Activated naive CD8-positive, alpha-beta T cell treated with anti-CD3 and anti-CD28 coated beads, Interleukin-2, amount 50 U/mL, for 24 hours (primary cell): ENCODE measurements at regions not wholly inside any gene's neighbourhood (a gene's known extent, or its start where the extent isn't known, plus 50 kb on each side); places are given as distances from the start of the nearest gene placed in this dataset.
"Not testable (repeated sequence)": the region's sequence is repeated elsewhere in the genome, so short reads cannot be mapped to it uniquely, and the experiment has no call there.

Source experiments
- ATAC-seq: fragments of 150-1000 bp; cut with Tn5 transposase; one replicate; pipeline ENCODE4 v1.10.0; 2021
- DNase-seq: peaks from one replicate; pipeline ENCODE4 v3.0.0; 2021
- H3K27ac Mint-ChIP-seq: one replicate; pipeline ENCODE4 v1.8.0; 2021; ENCODE audit warnings: mild to moderate bottlenecking, mixed read lengths
- H3K27me3 Mint-ChIP-seq: one replicate; pipeline ENCODE4 v1.8.0; 2021; ENCODE audit warnings: mixed read lengths
- H3K36me3 Mint-ChIP-seq: one replicate; pipeline ENCODE4 v1.8.0; 2021; ENCODE audit warnings: low read depth, mixed read lengths
- H3K4me1 Mint-ChIP-seq: one replicate; pipeline ENCODE4 v1.8.0; 2021; ENCODE audit warnings: mixed read lengths
- H3K4me3 Mint-ChIP-seq: one replicate; pipeline ENCODE4 v1.8.0; 2021; ENCODE audit warnings: mild to moderate bottlenecking, moderate library complexity, mixed read lengths
- H3K9me3 Mint-ChIP-seq: one replicate; pipeline ENCODE4 v1.8.0; 2021; ENCODE audit warnings: mixed read lengths

DNA sequence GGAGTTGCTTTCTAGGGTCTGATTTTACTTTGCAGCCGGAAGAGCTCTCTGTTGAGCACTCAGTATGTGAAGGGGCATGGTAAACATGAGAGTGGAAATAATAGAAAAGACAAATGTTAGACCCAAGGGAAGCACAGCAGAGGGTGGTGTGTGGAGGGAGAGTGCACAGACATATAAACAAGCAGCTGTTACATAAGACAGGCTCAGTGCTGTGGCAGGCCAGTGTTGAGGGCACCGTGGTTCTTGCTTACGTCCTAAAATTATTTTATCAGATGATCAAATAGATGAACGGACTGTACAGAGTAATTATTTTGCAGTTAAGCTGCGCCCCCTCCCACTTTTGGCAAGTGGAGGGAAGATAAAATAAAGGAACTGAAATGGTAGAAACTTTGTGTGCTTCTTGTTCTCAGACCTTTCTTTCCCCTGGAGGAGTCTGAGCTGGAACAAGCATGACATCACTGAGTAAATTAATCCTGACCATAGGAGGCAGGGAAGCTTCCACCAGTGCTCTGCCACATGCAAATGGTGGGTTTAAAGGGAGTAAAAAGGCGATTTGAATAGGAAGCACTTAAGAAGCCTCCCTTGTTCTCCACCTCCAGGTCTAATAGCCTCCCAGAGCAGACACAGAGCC, 205.6 kb downstream of the IL20RB start:
- H3K9me3 Mint-ChIP-seq, result no peaks in the 10 kb centered on the region
- H3K4me3 Mint-ChIP-seq, result no peak overlapping the region
- peaks cover 2% of the 10 kb centered on the region for H3K27me3 Mint-ChIP-seq
- H3K4me1 Mint-ChIP-seq, result no peaks in the 10 kb centered on the region
- H3K27ac Mint-ChIP-seq, result no peak overlapping the region
- DNase-seq (no peak), ATAC-seq (no peak)
- no peaks in the 10 kb centered on the region for H3K36me3 Mint-ChIP-seq

DNA sequence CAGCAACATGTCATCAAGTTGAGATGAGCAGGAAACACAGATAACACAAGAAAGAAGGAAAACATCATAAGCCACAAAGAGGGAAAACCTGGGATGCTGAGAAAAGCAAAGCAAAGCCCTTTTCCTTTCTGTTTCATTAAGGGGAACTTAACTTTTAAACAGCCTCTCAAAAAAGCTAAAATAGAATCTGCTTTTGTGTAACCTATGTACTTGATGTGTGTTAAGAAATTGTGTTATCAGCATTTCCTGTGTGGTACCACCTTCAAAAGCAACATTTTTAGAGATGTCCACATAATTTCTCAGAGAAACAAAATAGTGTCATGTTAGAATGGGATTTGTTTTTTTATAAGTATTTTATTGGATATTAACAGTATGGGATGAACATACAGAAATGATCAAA, 206.2 kb downstream of the IL20RB start:
- no peak for ATAC-seq

DNA sequence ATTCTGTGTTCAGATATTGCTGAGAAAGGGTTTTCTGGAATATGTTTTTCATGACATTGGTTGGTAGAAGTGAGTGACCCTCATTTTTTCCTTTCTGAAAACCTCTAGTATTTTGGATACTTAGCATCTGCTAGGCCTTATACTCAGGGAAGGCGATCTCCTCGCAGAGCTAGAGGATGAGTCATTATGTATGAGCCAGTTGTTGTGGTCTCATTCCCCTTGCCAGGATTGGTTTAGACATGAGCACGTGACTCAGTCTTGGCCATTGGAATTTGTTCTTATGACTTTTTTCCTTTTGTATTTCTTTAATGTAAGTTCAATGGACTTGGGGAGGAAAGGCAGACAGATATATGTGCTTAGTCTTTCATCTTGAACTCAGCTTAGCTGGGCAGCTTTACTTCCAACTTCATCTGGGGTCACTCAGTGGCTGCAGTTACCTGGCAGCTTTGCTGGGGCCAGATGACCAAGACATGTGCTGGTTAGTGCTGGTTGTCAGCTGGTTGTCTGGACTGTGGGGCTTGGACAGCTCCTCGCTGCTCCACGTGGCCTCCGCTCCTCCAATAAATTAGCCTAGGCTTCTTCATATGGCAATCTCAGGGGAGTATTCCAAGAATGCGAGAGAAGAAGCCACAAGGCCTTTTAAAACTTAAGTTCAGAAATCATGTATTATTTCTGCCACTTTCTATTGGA, 207.5 kb downstream of the IL20RB start:
- Mint-ChIP-seq H3K27ac (no peak overlapping the region), H3K27me3 (peaks cover 3% of the 10 kb centered on the region), H3K4me3 (no peak overlapping the region), H3K4me1 (no peaks in the 10 kb centered on the region), H3K36me3 (no peaks in the 10 kb centered on the region), H3K9me3 (peaks cover 2% of the 10 kb centered on the region)
- DNase-seq (no peak), ATAC-seq (no peak)

More for the DNA sequence above, 206.2 kb downstream of the IL20RB start:
- Mint-ChIP-seq H3K4me1 (no peaks in the 10 kb centered on the region), H3K4me3 (no peak overlapping the region), H3K36me3 (no peaks in the 10 kb centered on the region), H3K27ac (no peak overlapping the region), H3K9me3 (no peaks in the 10 kb centered on the region), H3K27me3 (peaks cover 3% of the 10 kb centered on the region)
- DNase-seq, result no peak

DNA sequence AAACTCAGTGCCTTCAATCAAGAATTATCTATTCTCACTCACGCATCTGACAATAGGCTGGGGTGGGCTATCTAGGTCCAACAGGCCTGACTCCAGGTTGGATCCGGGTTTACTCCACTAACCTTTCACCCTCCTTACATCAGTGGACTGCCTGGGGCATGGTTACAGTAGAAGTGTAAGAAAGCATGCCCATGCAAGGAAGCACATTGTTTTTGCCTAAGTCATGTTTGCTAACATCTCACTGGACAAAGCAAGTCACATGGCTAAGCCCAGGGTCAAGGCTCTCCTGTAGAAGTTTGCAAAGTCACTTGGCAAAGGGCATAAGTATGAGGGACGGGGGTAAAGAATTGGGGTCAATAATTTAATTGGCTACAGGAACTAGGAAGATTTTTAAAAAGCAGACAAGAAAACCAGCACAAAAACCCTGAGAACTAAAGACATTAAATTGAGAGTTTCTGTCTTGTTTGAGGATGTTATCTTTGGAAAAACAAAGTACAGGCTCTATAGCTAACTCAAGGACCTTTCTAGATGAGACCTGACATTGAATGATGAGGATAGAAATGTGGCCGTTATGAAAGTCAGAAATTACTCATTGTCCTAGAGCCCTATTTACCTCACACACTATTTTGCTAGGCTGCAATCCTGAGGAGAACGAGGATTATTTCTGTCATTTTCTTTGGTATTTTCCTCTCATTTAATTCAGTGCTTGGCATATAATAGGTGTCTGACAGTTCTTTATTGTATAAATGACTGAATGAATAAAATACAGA, 214.2 kb downstream of the IL20RB start:
- ATAC-seq (no peak), DNase-seq (no peak)
- H3K4me1 Mint-ChIP-seq, result no peaks in the 10 kb centered on the region
- H3K27me3 Mint-ChIP-seq, result peaks cover 6% of the 10 kb centered on the region
- H3K27ac Mint-ChIP-seq, result no peak overlapping the region
- no peaks in the 10 kb centered on the region for H3K36me3 Mint-ChIP-seq
- H3K9me3 Mint-ChIP-seq, result peaks cover 4% of the 10 kb centered on the region
- H3K4me3 Mint-ChIP-seq, result no peak overlapping the region

DNA sequence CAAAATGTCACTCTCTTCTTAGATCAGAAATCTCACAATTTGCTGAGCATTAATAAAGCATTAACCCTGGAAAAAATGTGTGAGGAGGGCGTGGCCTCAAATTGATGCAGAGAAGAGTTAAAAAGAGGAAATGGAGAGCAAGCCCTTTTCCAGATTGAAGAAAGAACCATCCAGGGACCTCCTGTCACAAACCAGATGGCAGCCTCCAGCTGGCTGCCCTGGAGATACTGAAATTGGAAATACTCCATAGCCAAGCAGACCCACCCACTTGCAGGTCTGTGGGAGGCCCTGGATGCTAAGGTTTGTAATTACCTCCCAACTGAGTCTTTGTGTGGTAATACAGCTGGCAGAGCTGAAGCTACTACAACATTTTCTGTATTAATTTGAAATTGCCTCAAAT, 214.9 kb downstream of the IL20RB start:
- DNase-seq (no peak), ATAC-seq (no peak)
- Mint-ChIP-seq H3K9me3 (peaks cover 4% of the 10 kb centered on the region), H3K27me3 (peaks cover 6% of the 10 kb centered on the region), H3K27ac (no peak overlapping the region), H3K4me3 (no peak overlapping the region), H3K36me3 (no peaks in the 10 kb centered on the region), H3K4me1 (no peaks in the 10 kb centered on the region)

DNA sequence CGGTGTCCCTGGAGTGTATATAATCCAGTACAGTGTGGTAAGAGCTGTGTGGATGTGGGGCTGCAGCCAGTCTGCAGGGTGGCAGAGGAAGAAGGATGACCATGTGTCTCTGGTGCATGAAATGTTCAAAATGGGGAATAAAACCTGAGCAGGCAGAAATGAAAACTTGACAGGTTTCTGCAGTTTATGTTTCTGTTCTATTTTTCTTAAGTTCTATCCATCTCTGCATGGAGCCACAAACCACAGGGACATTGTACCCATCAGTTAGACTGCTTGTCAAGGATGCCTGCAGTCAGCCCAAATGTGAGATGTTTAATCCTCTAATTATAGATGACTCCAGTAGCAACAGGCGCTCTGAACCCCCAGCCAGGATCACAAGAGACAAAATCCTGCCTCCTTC, 216.7 kb downstream of the IL20RB start:
- H3K27ac Mint-ChIP-seq, result no peak overlapping the region
- no peak overlapping the region for H3K4me3 Mint-ChIP-seq

DNA sequence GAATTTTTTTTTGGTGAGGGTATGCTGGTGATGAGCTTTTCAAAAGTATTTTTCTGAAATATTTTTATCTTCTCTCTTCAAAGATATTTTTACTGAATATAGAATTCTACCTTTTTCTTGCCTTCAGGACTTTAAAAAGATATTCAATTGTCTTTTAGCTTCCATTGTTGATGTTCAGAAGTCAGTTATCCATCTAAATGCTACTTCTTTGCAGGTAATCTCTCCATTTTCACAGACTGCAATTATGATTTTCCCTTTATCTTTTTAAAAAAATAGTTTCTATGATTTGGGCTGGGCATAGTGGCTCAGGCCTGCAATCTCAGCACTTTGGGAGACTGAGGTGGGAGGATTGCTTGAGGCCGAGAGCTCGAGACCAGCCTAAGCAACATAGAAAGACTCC, 222.4 kb downstream of the IL20RB start:
- Mint-ChIP-seq H3K27me3 (no peaks in the 10 kb centered on the region), H3K36me3 (no peaks in the 10 kb centered on the region), H3K4me3 (no peak overlapping the region), H3K9me3 (peaks cover 3% of the 10 kb centered on the region), H3K27ac (no peak overlapping the region), H3K4me1 (no peaks in the 10 kb centered on the region)
- ATAC-seq (no peak), DNase-seq (no peak)

More for the DNA sequence above, 216.7 kb downstream of the IL20RB start:
- H3K9me3 Mint-ChIP-seq, result peaks cover 4% of the 10 kb centered on the region
- no peak for DNase-seq
- no peaks in the 10 kb centered on the region for H3K4me1 Mint-ChIP-seq
- H3K36me3 Mint-ChIP-seq, result no peaks in the 10 kb centered on the region
- no peak for ATAC-seq
- peaks cover 5% of the 10 kb centered on the region for H3K27me3 Mint-ChIP-seq

DNA sequence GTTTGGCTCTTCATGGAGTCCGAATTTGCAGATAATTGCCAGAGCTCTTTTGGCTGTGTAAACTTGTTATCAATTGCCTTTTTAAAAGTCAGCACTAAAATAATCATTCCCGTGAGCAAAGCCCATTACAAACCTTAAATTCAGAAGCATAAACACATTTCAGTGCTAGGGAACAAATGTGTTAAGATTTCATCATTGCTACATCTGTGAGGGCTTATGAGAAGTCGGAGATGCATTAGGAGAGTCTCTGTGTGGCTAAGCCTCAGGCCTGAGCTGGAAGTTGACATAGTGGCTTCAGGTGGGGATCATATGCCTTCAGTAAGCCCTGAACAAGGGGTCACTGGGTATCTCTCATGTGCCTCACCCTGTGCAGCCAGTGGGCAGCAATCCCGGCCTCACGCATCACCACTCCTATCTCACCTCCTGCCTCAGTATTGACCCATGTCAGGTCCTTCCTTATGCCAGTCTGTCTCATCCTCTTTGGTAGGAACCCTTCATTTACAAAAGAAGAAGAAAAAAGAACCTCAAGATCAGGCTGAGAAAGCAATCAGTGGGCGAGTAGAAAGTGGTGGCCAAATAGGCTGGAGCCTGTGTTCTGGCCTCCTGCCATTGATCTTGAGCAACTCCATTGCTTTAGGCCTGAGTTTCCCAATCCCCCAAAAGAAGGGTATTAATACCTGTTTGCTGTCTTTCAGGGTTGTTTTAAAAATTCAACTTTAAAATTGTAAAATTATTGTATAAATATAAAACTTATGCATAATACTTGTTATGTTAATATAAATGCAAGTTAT, 233.5 kb downstream of the IL20RB start:
- Mint-ChIP-seq H3K4me3 (no peak overlapping the region), H3K36me3 (no peaks in the 10 kb centered on the region), H3K4me1 (no peaks in the 10 kb centered on the region), H3K27ac (no peak overlapping the region), H3K27me3 (no peaks in the 10 kb centered on the region), H3K9me3 (no peaks in the 10 kb centered on the region)
- ATAC-seq (no peak), DNase-seq (no peak)

DNA sequence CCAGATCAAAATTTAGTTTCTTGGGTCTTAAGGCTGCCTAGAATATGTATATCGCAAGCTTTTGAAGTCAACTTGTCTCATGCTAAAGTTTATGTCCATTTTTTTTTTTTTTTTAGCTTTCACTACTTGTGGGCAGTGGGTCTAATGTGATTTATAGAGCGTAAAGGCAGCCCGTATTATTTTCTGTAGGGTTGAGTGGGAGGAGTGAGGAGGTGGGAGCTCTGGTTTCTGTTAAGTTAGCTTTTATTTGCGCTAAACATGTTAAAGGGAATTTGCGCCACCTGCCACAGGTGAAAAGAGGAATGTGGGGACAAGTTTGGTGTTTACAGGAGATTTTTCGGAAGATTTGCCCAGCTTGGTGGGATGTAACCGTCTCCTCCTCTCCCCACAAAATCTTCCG, 234.2 kb downstream of the IL20RB start:
- no peak overlapping the region for H3K27ac Mint-ChIP-seq
- ATAC-seq (no peak), DNase-seq (no peak)
- no peak overlapping the region for H3K4me3 Mint-ChIP-seq
- H3K27me3 Mint-ChIP-seq, result no peaks in the 10 kb centered on the region
- no peaks in the 10 kb centered on the region for H3K36me3 Mint-ChIP-seq
- H3K9me3 Mint-ChIP-seq, result no peaks in the 10 kb centered on the region
- no peaks in the 10 kb centered on the region for H3K4me1 Mint-ChIP-seq

DNA sequence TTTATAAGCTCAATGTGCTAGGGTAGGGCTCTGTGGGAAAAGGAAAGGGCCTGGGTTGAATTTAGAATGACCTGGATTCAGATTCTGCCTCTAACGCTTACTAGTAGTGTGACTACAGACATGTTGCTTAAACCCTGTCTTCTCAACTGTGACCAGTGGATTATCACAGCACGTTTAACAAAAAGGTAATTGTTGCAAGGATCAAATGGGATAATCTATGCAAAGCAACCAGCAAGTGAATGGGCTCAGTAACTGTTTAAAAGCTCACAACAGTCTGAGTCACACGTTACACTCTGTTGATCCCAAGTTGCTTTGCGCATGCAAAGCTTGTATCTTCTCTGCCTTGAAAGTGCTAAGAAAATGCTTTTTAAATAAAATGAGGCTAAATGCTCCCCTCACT, 236.5 kb downstream of the IL20RB start:
- Mint-ChIP-seq H3K4me1 (no peaks in the 10 kb centered on the region), H3K36me3 (no peaks in the 10 kb centered on the region), H3K9me3 (no peaks in the 10 kb centered on the region), H3K27ac (no peak overlapping the region), H3K27me3 (no peaks in the 10 kb centered on the region), H3K4me3 (no peak overlapping the region)
- DNase-seq, result no peak
- ATAC-seq, result no peak

DNA sequence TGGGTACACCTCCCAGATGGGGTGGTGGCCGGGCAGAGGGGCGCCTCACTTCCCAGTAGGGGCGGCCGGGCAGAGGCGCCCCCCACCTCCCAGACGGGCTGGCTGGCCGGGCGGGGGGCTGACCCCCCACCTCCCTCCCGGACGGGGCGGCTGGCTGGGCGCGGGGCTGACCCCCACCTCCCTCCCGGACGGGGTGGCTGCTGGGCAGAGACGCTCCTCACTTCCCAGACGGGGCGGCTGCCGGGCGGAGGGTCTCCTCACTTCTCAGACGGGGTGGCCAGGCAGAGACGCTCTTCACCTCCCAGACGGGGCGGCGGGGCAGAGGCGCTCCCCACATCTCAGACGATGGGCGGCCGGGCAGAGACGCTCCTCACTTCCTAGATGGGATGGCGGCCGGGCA, 240.6 kb downstream of the IL20RB start:
- not testable (repeated sequence) for H3K27me3 Mint-ChIP-seq, H3K4me3 Mint-ChIP-seq, ATAC-seq, H3K36me3 Mint-ChIP-seq, H3K9me3 Mint-ChIP-seq, H3K4me1 Mint-ChIP-seq, H3K27ac Mint-ChIP-seq, DNase-seq

DNA sequence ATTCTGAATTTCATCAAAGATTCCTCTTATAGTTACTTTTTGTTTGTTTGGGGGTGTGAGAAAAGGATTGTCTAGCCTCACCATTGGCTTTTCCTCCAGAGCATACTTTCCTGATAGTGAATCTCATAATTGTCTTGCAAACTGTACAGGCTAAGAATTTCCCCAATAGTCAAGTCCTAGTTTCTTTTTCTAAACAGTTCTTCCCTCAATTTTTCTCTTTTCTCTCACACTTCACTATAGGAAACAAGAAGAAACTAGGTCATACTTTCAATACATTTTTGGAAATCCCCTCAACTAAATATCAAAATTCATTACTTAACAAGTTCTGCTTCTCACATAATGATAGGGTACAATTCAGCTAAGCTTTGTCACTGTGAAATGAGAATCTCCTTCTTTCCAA, 241.9 kb downstream of the IL20RB start:
- no peak for ATAC-seq
- no peaks in the 10 kb centered on the region for H3K27me3 Mint-ChIP-seq

DNA sequence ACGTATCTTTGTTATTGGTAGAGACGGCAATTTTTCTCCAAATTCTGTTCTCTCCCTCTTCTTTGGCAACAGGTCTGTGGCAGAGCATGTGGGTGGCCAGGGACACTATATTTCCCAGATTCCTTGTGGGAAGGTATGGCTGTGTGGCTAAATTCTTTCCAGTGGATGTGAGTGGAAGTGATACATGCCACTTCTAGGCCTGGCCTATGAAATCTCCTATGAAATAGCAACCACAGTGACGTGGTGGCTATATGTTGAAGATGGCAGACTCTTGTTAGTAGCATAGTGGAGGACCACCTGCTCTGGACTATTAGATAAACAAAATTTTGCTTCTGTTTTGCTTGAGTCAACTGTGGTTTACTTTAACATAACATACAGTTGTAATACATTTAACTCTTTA, 243.3 kb downstream of the IL20RB start:
- no peaks in the 10 kb centered on the region for H3K9me3 Mint-ChIP-seq
- H3K27me3 Mint-ChIP-seq, result peaks cover 3% of the 10 kb centered on the region
- DNase-seq (no peak), ATAC-seq (no peak)
- H3K4me3 Mint-ChIP-seq, result no peak overlapping the region
- no peaks in the 10 kb centered on the region for H3K4me1 Mint-ChIP-seq
- H3K27ac Mint-ChIP-seq, result no peak overlapping the region
- no peaks in the 10 kb centered on the region for H3K36me3 Mint-ChIP-seq

More for the DNA sequence above, 241.9 kb downstream of the IL20RB start:
- no peak for DNase-seq
- Mint-ChIP-seq H3K4me3 (no peak overlapping the region), H3K36me3 (no peaks in the 10 kb centered on the region), H3K9me3 (no peaks in the 10 kb centered on the region), H3K27ac (no peak overlapping the region), H3K4me1 (no peaks in the 10 kb centered on the region)

DNA sequence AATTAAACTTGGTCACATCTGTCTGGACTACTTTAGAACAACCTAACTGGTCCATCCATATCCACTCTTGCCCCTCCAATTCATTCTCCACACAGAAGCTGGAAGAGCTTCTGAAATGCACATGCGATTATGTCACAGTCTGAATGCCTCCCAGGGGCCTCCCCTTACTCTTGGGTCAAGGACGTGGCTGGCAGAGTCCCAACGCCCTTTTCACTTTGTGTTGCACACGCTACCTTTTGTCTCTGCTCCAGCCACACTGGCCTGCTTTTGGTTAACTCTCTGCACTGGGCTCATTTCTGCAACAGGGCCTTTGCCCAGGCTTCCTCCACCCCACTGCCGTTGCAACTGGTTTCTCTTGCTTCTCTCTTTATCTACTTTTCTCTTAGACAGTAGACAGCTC, 245.2 kb downstream of the IL20RB start:
- Mint-ChIP-seq H3K4me1 (no peaks in the 10 kb centered on the region), H3K27me3 (peaks cover 3% of the 10 kb centered on the region), H3K27ac (no peak overlapping the region), H3K4me3 (no peak overlapping the region), H3K9me3 (no peaks in the 10 kb centered on the region), H3K36me3 (no peaks in the 10 kb centered on the region)
- DNase-seq, result no peak
- ATAC-seq, result no peak
